Central memory CD8-positive, alpha-beta T cell (primary cell): ENCODE measurements at regions not wholly inside any gene's neighbourhood (a gene's known extent, or its start where the extent isn't known, plus 50 kb on each side); places are given as distances from the start of the nearest gene placed in this dataset.

Experiments used
- ATAC-seq: fragments of 150-1000 bp; cut with Tn5 transposase; replicated peaks from 2 replicates; pipeline ENCODE4 v1.10.0; 2022; ENCODE audit warnings: mild to moderate bottlenecking, moderate FRiP score, moderate number of reproducible peaks; ENCODE audit not compliant: poor library complexity, severe bottlenecking; ENCODE audit errors: extremely low read depth
- DNase-seq, 2 donors: peaks; one replicate each; pipeline ENCODE4 v3.0.0; 2021; ENCODE audit warnings: low spot score in 2 of 2
- H3K27ac Mint-ChIP-seq: one replicate; pipeline ENCODE4 v1.8.0; 2022; ENCODE audit warnings: low read depth, mild to moderate bottlenecking, moderate library complexity, mixed read lengths
- H3K27me3 Mint-ChIP-seq: one replicate; pipeline ENCODE4 v1.8.0; 2022; ENCODE audit warnings: mixed read lengths
- H3K36me3 Mint-ChIP-seq: one replicate; pipeline ENCODE4 v1.8.0; 2022; ENCODE audit warnings: mild to moderate bottlenecking, moderate library complexity, mixed read lengths; ENCODE audit not compliant: insufficient read depth
- H3K4me1 Mint-ChIP-seq: one replicate; pipeline ENCODE4 v1.8.0; 2022; ENCODE audit warnings: mixed read lengths
- H3K4me3 Mint-ChIP-seq: one replicate; pipeline ENCODE4 v1.8.0; 2022; ENCODE audit warnings: mild to moderate bottlenecking, moderate library complexity, mixed read lengths
- H3K9me3 Mint-ChIP-seq: one replicate; pipeline ENCODE4 v1.8.0; 2022; ENCODE audit warnings: mixed read lengths

GRCh38 chr4:187942968-187943367 is 52.6 kb upstream of the ZFP42 start:
- ATAC-seq (no peak), DNase-seq (no peak)
- peaks cover 39% of the 10 kb centered on the region for H3K9me3 Mint-ChIP-seq
- no peak overlapping the region for H3K27ac Mint-ChIP-seq
- H3K4me3 Mint-ChIP-seq, result no peak overlapping the region
- H3K27me3 Mint-ChIP-seq, result no peaks in the 10 kb centered on the region
- no peaks in the 10 kb centered on the region for H3K4me1 Mint-ChIP-seq
- H3K36me3 Mint-ChIP-seq, result peaks cover 2% of the 10 kb centered on the region

GRCh38 chr4:187944179-187944578 is 51.4 kb upstream of the ZFP42 start:
- H3K36me3 Mint-ChIP-seq, result peaks cover 2% of the 10 kb centered on the region
- no peak for ATAC-seq
- H3K27me3 Mint-ChIP-seq, result no peaks in the 10 kb centered on the region

More at GRCh38 chr4:187944179-187944578, 51.4 kb upstream of the ZFP42 start:
- H3K27ac Mint-ChIP-seq, result no peak overlapping the region
- H3K9me3 Mint-ChIP-seq, result peaks cover 37% of the 10 kb centered on the region
- no peak for DNase-seq
- no peak overlapping the region for H3K4me3 Mint-ChIP-seq
- no peaks in the 10 kb centered on the region for H3K4me1 Mint-ChIP-seq
